Colonic mucosa (tissue), 4 donors: ENCODE measurements at regions not wholly inside any gene's neighbourhood (a gene's known extent, or its start where the extent isn't known, plus 50 kb on each side); places are given as distances from the start of the nearest gene placed in this dataset.

Experiments
- DNase-seq: peaks from one replicate; pipeline ENCODE4 v3.0.0-alpha.2; 2020
- H3K27ac ChIP-seq: fragments of 200-600 bp; one replicate; pipeline ENCODE4 v1.8.0; 2021
- H3K27me3 ChIP-seq: fragments of 200-600 bp; one replicate; pipeline ENCODE4 v1.8.0; 2021
- H3K36me3 ChIP-seq: fragments of 200-600 bp; one replicate; pipeline ENCODE4 v1.8.0; 2021
- H3K4me1 ChIP-seq: fragments of 200-600 bp; one replicate; pipeline ENCODE4 v1.8.0; 2021; ENCODE audit warnings: mild to moderate bottlenecking
- H3K4me3 ChIP-seq: fragments of 200-600 bp; one replicate; pipeline ENCODE4 v1.8.0; 2021
- H3K9ac ChIP-seq, 2 donors: one replicate each; pipeline ENCODE4 v1.7.0; 2013; ENCODE audit warnings: control low read depth in 2 of 2, low read depth in 2 of 2, low read length in 2 of 2
- H3K9me3 ChIP-seq: fragments of 200-600 bp; one replicate; pipeline ENCODE4 v1.8.0; 2021
- CTCF ChIP-seq: fragments of 200-600 bp; IDR thresholded peaks from one replicate; pipeline ENCODE4 v1.8.0; 2022; ENCODE audit warnings: antibody characterized with exemption, mild to moderate bottlenecking
- intact Hi-C: fragments of 100-400 bp; cut with DNase I; formaldehyde crosslinking; loops from one replicate; pipeline ENCODE4 v1.14.1; 2022
- donor health status: healthy.
- donor health status: DM: no; HTN: no; CAD: no.
- donor health status: DM: no; HTN: no; CAD: no.

GRCh38 chr13:53324656-53325055 is 296.0 kb downstream of the OLFM4 start:
- no peak overlapping the region for H3K27ac ChIP-seq
- H3K27me3 ChIP-seq = no peaks in the 10 kb centered on the region
- no peak overlapping the region for H3K4me3 ChIP-seq
- no peaks in the 10 kb centered on the region for H3K9me3 ChIP-seq
- H3K9ac ChIP-seq = no peak overlapping the region
- DNase-seq = no peak
- intact Hi-C loops = no loop called here
- TF ChIP-seq CTCF = no peak
- no peaks in the 10 kb centered on the region for H3K36me3 ChIP-seq
- no peaks in the 10 kb centered on the region for H3K4me1 ChIP-seq

DNA sequence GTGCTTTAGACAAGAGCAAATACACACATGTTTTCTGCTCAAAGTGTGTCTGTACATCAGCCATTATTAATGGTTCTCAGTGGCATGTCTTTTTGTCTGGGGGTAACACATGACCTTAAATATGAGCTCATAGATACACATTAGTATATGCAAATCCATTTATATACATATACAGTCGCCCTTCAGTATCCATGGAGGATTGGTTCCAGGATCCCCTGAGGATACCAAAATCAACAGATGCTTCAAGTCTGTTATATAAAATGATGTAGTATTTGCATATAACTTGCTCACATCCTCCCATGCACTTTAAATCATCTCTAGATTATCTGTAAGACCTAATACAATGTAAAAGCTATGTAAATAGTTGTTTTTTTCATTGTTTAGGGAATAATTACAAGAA is 298.1 kb downstream of the OLFM4 start:
- H3K9ac ChIP-seq = no peak overlapping the region
- H3K27me3 ChIP-seq = no peaks in the 10 kb centered on the region
- H3K4me3 ChIP-seq = no peak overlapping the region
- H3K4me1 ChIP-seq = no peaks in the 10 kb centered on the region
- no peaks in the 10 kb centered on the region for H3K9me3 ChIP-seq
- no peak for DNase-seq
- intact Hi-C loops = no loop called here
- no peak overlapping the region for H3K27ac ChIP-seq
- H3K36me3 ChIP-seq = no peaks in the 10 kb centered on the region
- no peak for TF ChIP-seq CTCF

DNA sequence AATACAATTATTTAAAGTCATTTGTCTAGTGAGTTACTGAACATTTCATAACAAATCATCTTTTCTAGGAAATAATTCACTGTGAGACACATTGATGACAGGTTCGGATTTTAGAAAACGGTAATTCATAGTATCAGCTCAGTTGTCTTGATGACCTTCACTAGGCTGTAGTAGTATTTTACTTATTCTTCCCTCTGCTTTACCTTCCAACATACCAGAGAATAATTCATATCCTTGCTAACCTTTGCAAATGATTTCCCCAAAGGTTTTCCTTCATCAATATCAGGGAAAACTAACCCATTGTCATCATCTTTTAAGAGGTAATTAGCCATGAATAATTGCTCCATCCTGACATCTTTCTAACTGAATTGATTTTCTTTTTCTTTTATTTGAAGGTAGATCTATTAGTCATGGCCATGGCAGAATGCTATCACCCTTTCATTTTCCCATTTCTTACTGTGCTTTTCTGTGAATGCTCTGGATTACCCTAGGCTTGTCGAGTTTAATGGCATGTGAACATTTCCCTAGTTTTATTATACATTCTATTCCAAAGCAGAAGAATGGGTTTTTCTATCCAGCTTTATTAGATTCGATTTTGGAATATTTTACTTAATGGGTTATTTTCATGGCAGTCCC is 299.2 kb downstream of the OLFM4 start:
- TF ChIP-seq CTCF = no peak
- DNase-seq = no peak
- H3K27me3 ChIP-seq = no peaks in the 10 kb centered on the region

DNA sequence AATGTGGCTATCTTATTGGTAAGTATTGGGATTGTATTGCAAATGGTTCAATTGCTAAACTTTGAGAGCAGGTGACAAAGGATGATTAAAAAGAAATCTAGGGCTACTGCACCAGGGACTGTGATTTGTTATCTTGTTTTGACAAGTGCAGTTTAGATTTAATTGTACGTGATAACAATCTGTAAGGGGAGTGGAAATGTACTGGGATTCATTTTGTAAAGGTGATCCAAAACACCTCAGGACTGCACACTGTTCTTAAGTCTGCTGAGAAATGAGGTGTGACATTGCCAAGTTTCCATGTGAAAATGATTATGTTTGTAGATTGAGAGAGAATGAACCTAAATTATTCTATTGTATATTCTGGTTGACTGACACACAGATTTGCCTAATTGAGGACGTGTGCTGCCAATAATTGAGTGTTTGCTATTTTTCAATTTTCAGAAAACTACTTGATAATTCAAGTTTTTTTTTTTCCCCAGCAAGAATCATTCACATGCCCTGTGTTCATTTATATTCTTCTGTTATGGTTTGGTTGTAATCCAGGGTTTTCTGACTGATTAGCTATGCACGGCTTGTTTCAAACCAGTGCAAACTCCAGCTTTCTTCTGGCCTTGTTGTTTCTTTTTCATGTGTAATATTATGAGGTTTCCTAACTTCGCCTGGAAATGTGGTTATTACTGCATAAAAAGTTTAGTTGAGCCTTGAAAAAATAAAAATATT is 308.0 kb downstream of the OLFM4 start:
- TF ChIP-seq CTCF = no peak
- H3K27me3 ChIP-seq = no peaks in the 10 kb centered on the region
- no peak overlapping the region for H3K27ac ChIP-seq
- no peak overlapping the region for H3K9ac ChIP-seq
- no peaks in the 10 kb centered on the region for H3K36me3 ChIP-seq
- no peak overlapping the region for H3K4me3 ChIP-seq
- no peak for DNase-seq
- intact Hi-C loops = no loop called here
- H3K9me3 ChIP-seq = no peaks in the 10 kb centered on the region
- H3K4me1 ChIP-seq = no peaks in the 10 kb centered on the region

More for the DNA sequence above, 299.2 kb downstream of the OLFM4 start:
- Histone ChIP-seq H3K4me1 (no peaks in the 10 kb centered on the region), H3K9me3 (no peaks in the 10 kb centered on the region), H3K9ac (no peak overlapping the region), H3K36me3 (no peaks in the 10 kb centered on the region), H3K27ac (no peak overlapping the region), H3K4me3 (no peak overlapping the region)
- intact Hi-C loops = no loop called here

GRCh38 chr13:53338760-53339159 is 310.1 kb downstream of the OLFM4 start:
- no peaks in the 10 kb centered on the region for H3K36me3 ChIP-seq
- no peak overlapping the region for H3K4me3 ChIP-seq
- H3K27ac ChIP-seq = no peak overlapping the region
- TF ChIP-seq CTCF = no peak
- no peaks in the 10 kb centered on the region for H3K4me1 ChIP-seq
- no peak overlapping the region for H3K9ac ChIP-seq
- H3K9me3 ChIP-seq = no peaks in the 10 kb centered on the region
- DNase-seq = no peak
- H3K27me3 ChIP-seq = no peaks in the 10 kb centered on the region
- intact Hi-C loops = no loop called here
